HG03520 (cell line): ENCODE measurements at regions not wholly inside any gene's neighbourhood (a gene's known extent, or its start where the extent isn't known, plus 50 kb on each side); places are given as distances from the start of the nearest gene placed in this dataset.

Source experiments
- ATAC-seq: cut with Tn5 transposase; IDR thresholded peaks from one replicate; pipeline ENCODE4 v1.9.1; 2021; ENCODE audit warnings: mild to moderate bottlenecking, moderate library complexity; ENCODE audit not compliant: unreplicated experiment

GRCh38 chr13:40185414-40185813 is 481.0 kb downstream of the FOXO1 start:
- no peak for ATAC-seq

GRCh38 chr13:40186041-40186440 is 480.4 kb downstream of the FOXO1 start:
- ATAC-seq, result no peak

- no peak for ATAC-seq
Observed at GRCh38 chr13:40186626-40187323, 479.7 kb downstream of the FOXO1 start.

DNA sequence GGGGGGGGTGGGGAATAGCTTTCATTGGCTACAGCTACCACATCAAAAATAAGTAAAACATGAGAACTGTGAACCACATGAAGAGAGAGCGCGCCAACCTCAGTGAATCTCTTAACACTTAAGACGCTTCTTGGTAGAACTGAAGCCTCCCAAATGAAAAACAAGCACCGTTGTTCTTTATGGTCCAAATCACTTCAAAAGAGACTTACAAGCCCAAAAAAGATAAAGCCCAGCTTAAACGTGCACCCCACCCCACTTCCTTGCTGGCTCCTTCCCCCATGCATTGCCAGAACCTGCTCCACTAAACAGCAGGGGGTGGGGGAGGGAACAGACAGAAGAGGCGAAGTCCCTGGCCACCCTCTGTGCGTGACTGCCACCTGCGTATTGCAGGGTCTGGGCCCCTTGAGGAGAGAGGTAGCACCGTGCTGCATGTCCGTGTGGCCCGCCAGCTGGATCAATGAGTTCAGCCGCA is 479.1 kb downstream of the FOXO1 start:
- no peak for ATAC-seq

DNA sequence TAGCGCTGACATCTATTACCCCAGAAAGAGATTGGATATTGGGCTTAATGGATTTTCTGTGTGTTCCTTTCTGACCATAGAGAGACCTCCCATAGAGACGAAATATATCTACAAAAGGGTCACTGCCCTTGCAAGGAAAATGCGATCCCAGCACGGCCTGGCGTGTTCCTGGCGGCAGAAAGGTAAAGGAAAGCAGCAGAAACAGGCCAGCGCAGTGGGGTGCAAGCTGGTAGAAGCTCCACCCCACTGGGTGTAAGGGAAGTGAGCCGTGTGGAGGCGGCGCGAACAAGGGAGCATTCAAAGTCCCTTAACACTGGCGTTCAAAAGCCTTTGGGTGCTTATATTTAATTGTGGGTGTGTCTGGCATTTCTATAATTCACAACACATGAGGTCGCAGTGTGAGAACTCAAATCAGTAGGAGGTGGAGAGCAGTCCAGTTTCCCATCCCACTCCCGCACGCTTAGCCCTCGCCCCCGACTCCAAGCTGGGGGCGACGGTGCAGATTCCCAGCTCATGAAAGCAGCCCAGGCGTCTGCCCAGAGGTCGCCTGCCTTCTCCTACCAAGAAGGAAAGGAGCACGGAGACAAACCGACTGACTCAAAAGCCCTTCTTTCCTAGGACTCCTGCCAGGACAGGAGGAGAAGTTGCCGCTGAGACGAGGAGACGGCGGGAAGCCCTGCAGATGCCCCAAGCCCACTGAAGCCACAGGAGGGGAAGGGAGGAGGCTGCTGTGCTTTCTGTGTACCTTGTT is 478.4 kb downstream of the FOXO1 start:
- no peak for ATAC-seq

DNA sequence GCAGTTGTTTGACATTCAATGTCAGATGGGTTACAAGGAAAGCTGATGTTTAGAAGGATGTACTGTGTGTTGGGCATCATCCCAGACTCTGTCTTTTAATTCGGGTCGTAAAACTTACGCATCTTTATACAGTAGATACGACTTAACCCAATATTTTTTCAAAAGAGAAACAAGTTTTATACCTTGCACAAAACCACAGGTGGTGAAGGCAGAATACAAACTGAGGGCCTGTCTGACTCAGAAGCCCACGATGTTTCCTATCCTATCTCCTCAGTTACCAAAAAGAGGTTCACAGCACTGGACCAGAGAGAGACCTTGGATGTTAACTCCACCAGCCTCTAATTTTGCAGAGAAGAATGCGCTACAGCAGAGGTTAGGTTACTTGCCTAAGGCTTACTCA is 477.0 kb downstream of the FOXO1 start:
- no peak for ATAC-seq

DNA sequence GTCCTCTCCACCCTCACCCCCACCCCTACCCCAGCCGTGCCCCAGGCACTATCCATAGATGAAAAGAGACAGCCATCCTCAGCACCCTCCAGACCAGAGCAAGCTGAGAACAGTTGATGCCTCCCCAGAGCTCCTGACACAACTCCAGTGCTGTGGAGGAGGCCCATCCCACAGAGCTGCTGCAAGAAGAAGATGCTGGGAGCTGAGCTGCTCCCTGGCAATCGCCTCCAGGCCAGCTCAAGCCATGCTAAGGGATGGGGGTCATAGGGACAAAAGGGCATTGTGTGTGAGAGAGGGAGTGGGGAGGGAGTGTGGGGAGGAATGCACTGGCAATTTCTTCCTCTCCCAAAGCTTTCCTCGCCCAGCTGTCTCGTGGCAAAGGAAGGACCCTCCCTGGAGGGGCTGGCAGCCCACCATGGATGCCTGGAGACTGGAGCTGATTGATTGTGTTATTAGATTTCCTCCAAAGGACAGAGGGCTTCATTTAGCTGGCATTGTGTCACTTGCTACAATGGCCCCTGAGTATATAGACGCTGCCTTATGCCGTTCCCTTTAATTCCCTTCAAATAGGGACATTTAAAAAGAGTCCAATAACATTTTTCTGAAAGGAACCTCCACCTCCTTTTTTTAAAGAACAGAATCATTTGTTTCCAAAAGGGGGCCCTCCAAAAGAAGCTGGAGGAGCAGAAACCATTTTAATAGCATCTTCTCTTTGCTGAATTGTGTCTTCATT is 476.4 kb downstream of the FOXO1 start:
- no peak for ATAC-seq

GRCh38 chr13:40190641-40191100 is 475.8 kb downstream of the FOXO1 start:
- no peak for ATAC-seq

GRCh38 chr13:40191186-40191980 is 475.1 kb downstream of the FOXO1 start:
- no peak for ATAC-seq

GRCh38 chr13:40192452-40192851 is 474.0 kb downstream of the FOXO1 start:
- no peak for ATAC-seq

DNA sequence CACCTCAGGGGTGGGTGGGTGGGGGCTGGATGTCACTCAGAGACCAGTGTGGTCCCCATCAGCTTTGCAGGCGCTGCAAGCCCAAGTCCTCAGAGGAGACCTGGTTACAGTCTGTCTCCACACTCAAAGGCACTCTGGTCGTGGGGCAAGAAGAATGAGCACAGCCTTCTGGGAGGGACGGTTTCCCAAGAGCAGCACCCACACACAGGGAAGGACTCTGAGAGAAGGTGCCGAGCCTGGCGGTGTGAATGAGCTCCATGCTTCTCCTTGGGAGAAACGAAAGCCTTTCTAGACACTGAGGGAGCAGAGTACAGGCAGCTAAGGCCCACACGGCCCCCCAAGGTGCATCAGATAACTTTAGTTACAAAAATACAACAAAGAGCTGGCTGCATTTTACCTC is 473.6 kb downstream of the FOXO1 start:
- ATAC-seq, result no peak

GRCh38 chr13:40193286-40194223 is 472.9 kb downstream of the FOXO1 start:
- ATAC-seq, result no peak

GRCh38 chr13:40194224-40194806 is 472.1 kb downstream of the FOXO1 start:
- no peak for ATAC-seq

DNA sequence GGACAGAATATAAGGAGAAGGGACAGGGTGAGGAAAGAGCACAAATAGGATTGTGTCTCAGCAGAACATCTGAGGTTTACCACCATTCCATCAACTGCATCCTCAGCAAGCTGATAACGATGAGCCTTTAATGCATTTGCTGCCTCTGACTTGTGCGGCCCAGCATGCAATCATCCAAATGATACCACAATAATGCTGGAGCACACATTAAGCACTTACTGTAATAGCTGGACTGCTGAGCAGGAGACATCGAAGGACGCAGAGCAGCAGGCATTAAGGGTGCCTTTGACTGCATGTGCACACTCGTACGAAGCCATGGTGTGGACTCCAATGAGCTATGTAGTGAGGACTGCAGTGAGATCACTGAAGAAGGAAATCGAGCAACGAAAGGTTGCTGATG is 469.4 kb downstream of the FOXO1 start:
- ATAC-seq, result no peak

DNA sequence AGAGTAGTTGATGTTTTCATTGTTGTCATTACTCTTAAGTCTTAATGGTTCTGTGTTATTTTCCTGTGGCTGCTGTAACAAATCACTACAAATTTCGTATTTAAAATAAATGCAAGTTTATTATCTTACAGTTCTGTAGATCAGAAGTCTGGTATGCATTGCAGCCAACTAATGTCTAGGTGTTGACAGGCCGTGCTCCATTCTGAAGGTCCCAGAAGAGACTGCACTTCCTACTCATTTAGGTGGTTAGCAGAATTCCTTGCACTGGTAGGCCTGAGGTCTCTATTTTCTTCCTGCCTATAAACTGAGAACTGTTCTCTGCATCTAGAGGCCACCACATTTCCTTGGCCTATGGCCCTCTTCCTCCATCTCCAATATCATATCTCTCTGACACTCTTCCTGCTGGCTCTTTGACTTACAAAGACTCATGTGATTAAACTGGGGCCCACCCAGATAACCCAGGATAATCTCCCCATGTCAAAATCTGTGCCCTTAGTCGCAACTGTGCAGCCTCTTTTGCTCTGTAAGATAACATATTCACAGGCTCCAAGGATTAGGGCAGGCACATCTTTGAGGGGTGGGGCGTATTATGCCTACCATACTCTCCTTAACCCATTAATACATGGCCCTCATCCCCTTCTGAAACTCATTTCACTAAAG is 468.4 kb downstream of the FOXO1 start:
- ATAC-seq, result no peak

DNA sequence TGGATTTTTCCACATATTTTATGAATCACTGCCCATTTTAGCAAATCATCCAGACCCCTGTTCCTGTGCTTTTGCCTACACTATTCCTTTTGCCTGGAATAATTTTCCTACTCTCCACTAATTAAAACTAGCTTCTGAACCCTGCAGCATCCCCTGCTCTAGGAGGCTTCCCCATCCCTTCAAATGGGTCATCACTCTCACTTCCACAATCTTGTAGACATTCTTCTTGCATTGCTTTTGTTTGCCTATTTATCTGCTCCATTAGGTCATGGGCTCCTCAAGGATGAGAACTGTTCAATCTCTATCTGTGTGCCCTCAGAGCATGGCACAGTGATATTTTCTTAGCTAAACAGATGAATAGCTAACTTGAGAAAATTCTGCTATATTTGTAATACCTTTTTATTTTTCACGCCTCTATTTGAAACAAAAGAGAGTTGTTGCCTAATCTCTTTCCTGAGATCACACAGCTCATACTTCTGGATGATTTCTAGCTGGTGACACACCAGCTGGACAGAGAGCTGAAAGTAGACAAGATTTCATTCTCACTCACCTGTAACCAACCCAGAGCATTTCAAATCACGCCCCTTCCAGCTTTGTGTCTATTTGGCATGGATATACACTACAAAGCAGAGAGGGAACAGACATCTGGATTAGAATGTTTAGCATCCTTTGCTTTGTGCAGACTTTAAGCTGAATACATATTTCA is 466.0 kb downstream of the FOXO1 start:
- no peak for ATAC-seq

DNA sequence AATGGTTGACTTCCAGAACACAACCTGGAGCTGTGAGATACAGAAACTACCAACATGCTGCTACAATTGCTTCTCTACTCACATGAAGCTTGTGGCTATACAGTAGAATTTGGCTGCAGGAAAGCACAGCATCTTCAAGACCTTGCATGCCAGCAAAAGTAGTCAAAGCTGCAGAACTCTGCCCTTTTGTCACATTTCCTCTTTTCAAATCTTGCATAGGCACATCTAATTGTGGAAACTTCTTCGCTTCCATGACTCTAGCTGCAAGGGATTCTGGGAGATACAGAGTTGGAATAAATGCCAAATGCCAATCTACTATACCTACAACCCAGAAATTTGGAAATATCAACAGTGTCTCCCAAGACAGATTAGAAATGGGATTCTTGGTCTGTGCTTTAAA is 462.2 kb downstream of the FOXO1 start:
- ATAC-seq, result no peak

GRCh38 chr13:40205771-40206240 is 460.6 kb downstream of the FOXO1 start:
- ATAC-seq, result no peak
